HUES64 (cell line): ENCODE measurements at regions not wholly inside any gene's neighbourhood (a gene's known extent, or its start where the extent isn't known, plus 50 kb on each side); places are given as distances from the start of the nearest gene placed in this dataset.

Source experiments
- H3K27ac ChIP-seq: 2 replicates; pipeline ENCODE4 v1.7.0; 2013; ENCODE audit warnings: low read depth, low read length, inconsistent platforms
- H3K27me3 ChIP-seq: 2 replicates; pipeline ENCODE4 v1.6.1; 2013; ENCODE audit warnings: mild to moderate bottlenecking, low read length; ENCODE audit not compliant: insufficient read depth
- H3K36me3 ChIP-seq: 2 replicates; pipeline ENCODE4 v1.6.1; 2013; ENCODE audit warnings: mild to moderate bottlenecking, low read length; ENCODE audit not compliant: insufficient read depth
- H3K4me1 ChIP-seq: 2 replicates; pipeline ENCODE4 v1.6.1; 2013; ENCODE audit warnings: mild to moderate bottlenecking, low read length, moderate library complexity; ENCODE audit not compliant: insufficient read depth
- H3K4me3 ChIP-seq: 2 replicates; pipeline ENCODE4 v1.5.1; 2013; ENCODE audit warnings: mild to moderate bottlenecking, low read length, moderate library complexity
- H3K9ac ChIP-seq: 2 replicates; pipeline ENCODE4 v1.6.1; 2013; ENCODE audit warnings: mild to moderate bottlenecking, low read depth, low read length
- H3K9me3 ChIP-seq: 2 replicates; pipeline ENCODE4 v1.6.1; 2013; ENCODE audit warnings: low read depth, low read length; ENCODE audit not compliant: insufficient read depth
- WGBS: fragments of 150-250, 120-280 bp; methylation state at CpG from one replicate; pipeline ENCODE4 v1.1.7; 2013; ENCODE audit warnings: missing lambda C conversion rate; 5-methylcytosine and 5-hydroxymethylcytosine counted together

- H3K27ac ChIP-seq, result no peak overlapping the region
- H3K9ac ChIP-seq, result no peak overlapping the region
- H3K9me3 ChIP-seq, result no peaks in the 10 kb centered on the region
- H3K27me3 ChIP-seq, result no peaks in the 10 kb centered on the region
- no peak overlapping the region for H3K4me3 ChIP-seq
- no peaks in the 10 kb centered on the region for H3K36me3 ChIP-seq
- H3K4me1 ChIP-seq, result no peaks in the 10 kb centered on the region
- WGBS, result 95% methylated on average over 5 of the region's 5 CpGs
Observed at GRCh38 chr6:23690453-23691049, 435.5 kb upstream of the NRSN1 start.

GRCh38 chr6:23692184-23692583, 433.8 kb upstream of the NRSN1 start:
- 92% methylated on average over 2 of the region's 2 CpGs for WGBS
- H3K4me1 ChIP-seq, result no peaks in the 10 kb centered on the region
- no peaks in the 10 kb centered on the region for H3K36me3 ChIP-seq
- no peaks in the 10 kb centered on the region for H3K9me3 ChIP-seq
- H3K4me3 ChIP-seq, result no peak overlapping the region
- no peaks in the 10 kb centered on the region for H3K27me3 ChIP-seq
- H3K9ac ChIP-seq, result no peak overlapping the region
- no peak overlapping the region for H3K27ac ChIP-seq

- no peak overlapping the region for H3K9ac ChIP-seq
- H3K4me1 ChIP-seq, result no peaks in the 10 kb centered on the region
- H3K27me3 ChIP-seq, result no peaks in the 10 kb centered on the region
- H3K36me3 ChIP-seq, result no peaks in the 10 kb centered on the region
- H3K9me3 ChIP-seq, result no peaks in the 10 kb centered on the region
- no peak overlapping the region for H3K27ac ChIP-seq
- 92% methylated on average over 4 of the region's 4 CpGs for WGBS
- no peak overlapping the region for H3K4me3 ChIP-seq
Observed at GRCh38 chr6:23696992-23697391, 429.0 kb upstream of the NRSN1 start.

DNA sequence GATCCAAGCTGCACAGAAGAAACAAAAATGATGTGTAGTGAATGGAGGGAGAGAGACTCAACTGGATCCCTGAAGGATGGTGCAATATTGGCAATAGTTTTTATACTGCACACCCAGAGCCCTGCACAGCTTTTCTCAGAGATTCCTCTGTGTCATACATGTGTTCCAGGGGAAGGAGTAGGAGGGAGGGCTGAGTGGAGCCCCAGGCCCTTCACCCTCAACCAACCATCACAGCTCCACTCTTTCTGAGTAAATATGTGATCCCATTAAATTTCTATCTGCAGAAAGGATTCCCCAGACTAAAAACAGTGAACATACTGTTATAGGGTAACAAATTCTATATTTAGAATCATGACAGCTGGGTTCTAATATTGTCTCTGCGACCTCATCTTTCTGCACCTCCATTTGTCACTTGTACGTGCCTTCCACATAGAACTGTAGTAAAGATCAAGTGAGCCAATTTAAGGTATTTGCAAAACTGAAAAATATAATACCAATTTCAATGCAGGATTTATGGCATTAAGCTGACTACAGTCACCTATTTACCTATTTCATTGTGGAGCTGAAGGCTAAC, 421.4 kb upstream of the NRSN1 start:
- H3K27me3 ChIP-seq, result no peaks in the 10 kb centered on the region
- no peak overlapping the region for H3K27ac ChIP-seq
- no peak overlapping the region for H3K4me3 ChIP-seq
- no peaks in the 10 kb centered on the region for H3K4me1 ChIP-seq
- no peaks in the 10 kb centered on the region for H3K9me3 ChIP-seq
- no CpG with 5 or more reads among the region's 2 CpGs for WGBS
- H3K36me3 ChIP-seq, result no peaks in the 10 kb centered on the region
- H3K9ac ChIP-seq, result no peak overlapping the region

DNA sequence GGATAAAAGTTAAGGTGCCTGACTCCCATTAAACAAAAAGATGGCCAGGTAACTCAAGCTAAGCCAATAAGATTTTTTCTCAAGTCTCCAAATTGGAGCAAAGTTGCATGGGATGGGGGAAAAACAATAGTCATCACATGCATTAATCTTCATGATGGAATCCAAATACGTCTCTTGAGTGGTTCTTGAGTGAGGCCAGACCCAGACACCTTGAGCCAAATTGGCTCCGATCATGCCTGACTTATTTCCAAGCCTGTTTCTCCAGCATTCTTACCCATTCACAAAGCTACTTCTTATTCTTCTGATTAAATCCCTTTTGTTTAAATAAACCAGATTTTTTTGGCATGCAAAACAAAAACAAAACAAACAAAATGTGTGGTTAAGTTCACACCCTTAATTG, 420.3 kb upstream of the NRSN1 start:
- no peak overlapping the region for H3K4me3 ChIP-seq
- H3K9ac ChIP-seq, result no peak overlapping the region
- H3K27me3 ChIP-seq, result no peaks in the 10 kb centered on the region
- H3K9me3 ChIP-seq, result no peaks in the 10 kb centered on the region
- H3K4me1 ChIP-seq, result no peaks in the 10 kb centered on the region
- no peak overlapping the region for H3K27ac ChIP-seq
- 93% methylated on average over 2 of the region's 2 CpGs for WGBS
- no peaks in the 10 kb centered on the region for H3K36me3 ChIP-seq

- Histone ChIP-seq H3K9me3 (no peaks in the 10 kb centered on the region), H3K9ac (no peak overlapping the region), H3K4me3 (no peak overlapping the region), H3K4me1 (no peaks in the 10 kb centered on the region), H3K27me3 (no peaks in the 10 kb centered on the region), H3K36me3 (no peaks in the 10 kb centered on the region), H3K27ac (no peak overlapping the region)
- WGBS, result 91% methylated on average over 3 of the region's 3 CpGs
Observed at GRCh38 chr6:23712756-23713155, 413.3 kb upstream of the NRSN1 start.

DNA sequence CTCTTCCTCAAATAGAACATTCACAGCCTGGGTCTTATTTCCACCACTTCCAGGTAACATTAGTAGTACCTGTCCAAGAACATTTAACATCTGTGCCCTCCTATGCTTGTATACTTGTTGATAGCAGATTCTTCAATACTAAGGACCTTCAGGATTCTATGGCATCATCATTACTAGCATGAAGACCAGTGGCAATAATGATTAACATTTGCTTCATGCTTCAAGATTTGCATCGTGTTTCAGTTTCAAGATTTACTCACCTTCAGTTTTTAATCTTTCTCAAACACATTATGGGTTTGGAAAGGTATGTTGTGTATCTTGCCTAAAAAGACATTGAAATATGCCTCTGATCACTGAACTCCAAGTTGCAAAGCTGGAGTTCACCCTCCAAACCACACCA, 412.8 kb upstream of the NRSN1 start:
- Histone ChIP-seq H3K4me1 (no peaks in the 10 kb centered on the region), H3K36me3 (no peaks in the 10 kb centered on the region), H3K9me3 (no peaks in the 10 kb centered on the region), H3K4me3 (no peak overlapping the region), H3K27ac (no peak overlapping the region), H3K9ac (no peak overlapping the region), H3K27me3 (no peaks in the 10 kb centered on the region)
- WGBS, result 70% methylated on average over 1 of the region's 1 CpG

DNA sequence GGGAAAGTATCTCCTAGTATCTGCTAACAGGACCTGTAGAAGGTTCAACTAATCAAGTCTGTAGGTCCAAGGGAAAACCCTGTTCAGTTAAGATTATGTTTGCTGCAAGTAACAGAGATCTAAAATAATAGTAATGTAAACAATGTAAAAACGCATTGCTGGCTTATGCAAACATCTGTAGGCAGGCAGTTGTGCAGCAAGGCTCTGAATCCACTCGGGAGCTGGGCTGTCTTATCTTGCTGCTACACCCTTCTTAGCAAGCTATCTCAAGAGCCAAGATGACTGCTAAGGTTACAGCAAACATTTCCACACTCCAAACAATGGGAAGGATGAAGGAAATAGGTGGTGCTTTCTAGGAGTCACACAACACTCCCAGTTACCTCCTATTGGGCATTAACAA, 397.3 kb upstream of the NRSN1 start:
- Histone ChIP-seq H3K27me3 (no peaks in the 10 kb centered on the region), H3K27ac (no peak overlapping the region), H3K9me3 (no peaks in the 10 kb centered on the region), H3K4me1 (no peaks in the 10 kb centered on the region), H3K36me3 (no peaks in the 10 kb centered on the region), H3K9ac (no peak overlapping the region), H3K4me3 (no peak overlapping the region)
- 82% methylated on average over 2 of the region's 2 CpGs for WGBS

DNA sequence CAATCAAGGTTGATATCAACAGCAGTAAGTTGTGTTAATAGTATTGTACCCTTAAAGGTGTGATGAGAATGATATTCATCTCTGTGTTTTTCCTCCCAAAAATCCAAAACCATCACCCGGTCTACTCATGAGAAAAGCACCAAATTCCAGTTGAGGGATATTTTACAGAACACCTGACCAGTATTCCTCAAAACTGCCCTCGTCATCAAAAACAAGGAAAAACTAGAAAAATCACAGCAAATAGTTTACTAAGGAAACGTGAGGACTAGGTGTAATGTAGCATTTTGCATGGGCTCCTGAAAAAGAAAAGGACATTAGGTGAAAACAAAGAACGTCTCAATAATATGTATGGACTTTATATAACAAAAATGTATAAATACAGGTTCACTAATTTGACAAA, 394.4 kb upstream of the NRSN1 start:
- Histone ChIP-seq H3K27ac (no peak overlapping the region), H3K27me3 (no peaks in the 10 kb centered on the region), H3K4me3 (no peak overlapping the region), H3K4me1 (no peaks in the 10 kb centered on the region), H3K9me3 (no peaks in the 10 kb centered on the region), H3K9ac (no peak overlapping the region), H3K36me3 (no peaks in the 10 kb centered on the region)
- 85% methylated on average over 1 of the region's 4 CpGs for WGBS

- Histone ChIP-seq H3K4me1 (no peaks in the 10 kb centered on the region), H3K4me3 (no peak overlapping the region), H3K27ac (no peak overlapping the region), H3K27me3 (no peaks in the 10 kb centered on the region), H3K36me3 (no peaks in the 10 kb centered on the region), H3K9me3 (no peaks in the 10 kb centered on the region), H3K9ac (no peak overlapping the region)
- WGBS, result 95% methylated on average over 2 of the region's 3 CpGs
Observed at GRCh38 chr6:23732521-23732920, 393.5 kb upstream of the NRSN1 start.

DNA sequence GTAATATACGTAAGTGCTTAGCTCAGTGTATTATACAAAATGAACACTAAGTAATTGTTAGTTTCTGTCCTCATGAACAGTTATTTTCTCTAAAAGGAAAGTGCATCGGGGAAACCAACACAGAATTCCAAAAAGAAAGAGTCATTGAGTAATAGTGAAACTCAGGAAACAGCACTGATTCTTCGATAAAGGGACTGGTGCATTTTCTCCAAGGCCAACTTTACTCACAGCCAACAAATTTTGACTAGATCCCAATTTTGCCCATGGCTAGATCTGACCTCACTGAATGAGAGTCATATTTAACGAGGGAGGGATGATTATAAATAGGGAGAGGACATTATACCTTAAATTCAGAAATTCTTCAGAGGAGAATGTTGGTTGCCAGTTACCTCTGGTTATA, 390.9 kb upstream of the NRSN1 start:
- Histone ChIP-seq H3K4me3 (no peak overlapping the region), H3K27me3 (no peaks in the 10 kb centered on the region), H3K27ac (no peak overlapping the region), H3K4me1 (no peaks in the 10 kb centered on the region), H3K9me3 (no peaks in the 10 kb centered on the region), H3K36me3 (no peaks in the 10 kb centered on the region), H3K9ac (no peak overlapping the region)
- 95% methylated on average over 3 of the region's 4 CpGs for WGBS

DNA sequence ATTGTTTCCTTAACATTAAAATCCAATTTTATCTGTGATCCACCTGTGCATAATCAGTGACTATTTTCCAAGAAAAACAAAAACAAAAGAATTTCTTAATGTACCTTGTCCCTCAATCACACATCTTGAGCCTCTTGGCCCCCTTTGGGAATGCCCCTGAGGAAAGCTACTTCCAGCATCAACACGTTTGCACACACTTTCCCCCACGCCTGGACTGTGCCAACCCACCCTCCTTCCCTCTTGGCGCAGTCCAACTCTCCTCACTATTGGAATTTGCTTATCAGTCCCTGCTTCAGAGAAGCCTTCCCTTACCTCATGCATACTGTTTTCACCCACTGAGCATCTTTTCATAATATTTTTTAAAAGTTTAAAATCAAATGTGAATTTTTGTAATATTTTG, 389.4 kb upstream of the NRSN1 start:
- Histone ChIP-seq H3K4me3 (no peak overlapping the region), H3K27me3 (no peaks in the 10 kb centered on the region), H3K9me3 (no peaks in the 10 kb centered on the region), H3K27ac (no peak overlapping the region), H3K9ac (no peak overlapping the region), H3K4me1 (no peaks in the 10 kb centered on the region), H3K36me3 (no peaks in the 10 kb centered on the region)
- 84% methylated on average over 3 of the region's 3 CpGs for WGBS
